ENCODE measurements at regions not wholly inside any gene's neighbourhood (a gene's known extent, or its start where the extent isn't known, plus 50 kb on each side); places are given as distances from the start of the nearest gene placed in this dataset.
A peak's percentile ranks its signal among the peaks of the same experiment; 100 is the strongest.

GRCh38 chr6:56377295-56377694 is 129.9 kb upstream of the COL21A1 start:
- DNase-seq, result no peak

- DNase-seq, result no peak
Observed at GRCh38 chr6:56375806-56376205, 128.4 kb upstream of the COL21A1 start.

- peak; percentile 48 for DNase-seq
Observed at GRCh38 chr6:56374841-56375369, 127.5 kb upstream of the COL21A1 start.

- no peak for DNase-seq
Observed at GRCh38 chr6:56372406-56372995, 125.1 kb upstream of the COL21A1 start.

- peak; percentile 62 for DNase-seq
Observed at GRCh38 chr6:56370561-56371211, 123.3 kb upstream of the COL21A1 start.

- DNase-seq, result no peak
Observed at GRCh38 chr6:56370127-56370540, 122.8 kb upstream of the COL21A1 start.

- no peak for DNase-seq
Observed at GRCh38 chr6:56368491-56368890, 121.1 kb upstream of the COL21A1 start.

- no peak for DNase-seq
Observed at GRCh38 chr6:56366141-56366852, 118.9 kb upstream of the COL21A1 start.

GRCh38 chr6:56364827-56365339 is 117.5 kb upstream of the COL21A1 start:
- no peak for DNase-seq

- no peak for DNase-seq
Observed at GRCh38 chr6:56364431-56364826, 117.0 kb upstream of the COL21A1 start.

- DNase-seq, result no peak
Observed at GRCh38 chr6:56363796-56364430, 116.5 kb upstream of the COL21A1 start.

GRCh38 chr6:56361812-56362211 is 114.4 kb upstream of the COL21A1 start:
- no peak for DNase-seq

- peak; percentile 59 for DNase-seq
Observed at GRCh38 chr6:56359201-56359899, 112.0 kb upstream of the COL21A1 start.

- no peak for DNase-seq
Observed at GRCh38 chr6:56357616-56358373, 110.4 kb upstream of the COL21A1 start.

- DNase-seq, result peak; percentile 65
Observed at GRCh38 chr6:56356426-56356825, 109.0 kb upstream of the COL21A1 start.

GRCh38 chr6:56353860-56354259 is 106.5 kb upstream of the COL21A1 start:
- DNase-seq, result no peak

- DNase-seq, result no peak
Observed at GRCh38 chr6:56350628-56351260, 103.4 kb upstream of the COL21A1 start.

- DNase-seq, result no peak
Observed at GRCh38 chr6:56349194-56349593, 101.8 kb upstream of the COL21A1 start.

- no peak for DNase-seq
Observed at GRCh38 chr6:56348578-56348977, 101.2 kb upstream of the COL21A1 start.

GRCh38 chr6:56347526-56347925 is 100.1 kb upstream of the COL21A1 start:
- DNase-seq, result no peak

GRCh38 chr6:56346958-56347357 is 99.6 kb upstream of the COL21A1 start:
- no peak for DNase-seq
